Lower leg skin (tissue), 3 donors: ENCODE measurements at regions not wholly inside any gene's neighbourhood (a gene's known extent, or its start where the extent isn't known, plus 50 kb on each side); places are given as distances from the start of the nearest gene placed in this dataset.

ENCODE experiments used
- CTCF ChIP-seq, 3 donors: fragments of 450-650 bp; IDR thresholded peaks; one replicate each; pipeline ENCODE4 v1.5.1; 2016; ENCODE audit warnings: antibody characterized with exemption in 3 of 3, mild to moderate bottlenecking in 3 of 3, moderate library complexity in 2 of 3
- POLR2A ChIP-seq, 2 donors: fragments of 450-650 bp; IDR thresholded peaks; one replicate each; pipeline ENCODE4 v1.6.1; 2016 to 2017; ENCODE audit warnings: antibody characterized with exemption in 2 of 2, mild to moderate bottlenecking in 1 of 2, moderate library complexity in 1 of 2

- no peak for TF ChIP-seq CTCF (IDR thresholded peaks at IDR 0.05)
- no peak for TF ChIP-seq POLR2A (IDR thresholded peaks at IDR 0.05)
Measured at GRCh38 chr12:107574691-107575090, 110.9 kb upstream of the PWP1 start.
